ENCODE measurements at regions not wholly inside any gene's neighbourhood (a gene's known extent, or its start where the extent isn't known, plus 50 kb on each side); places are given as distances from the start of the nearest gene placed in this dataset.

- FAIRE-seq (no peak), DNase-seq (no peak)
- Histone ChIP-seq H3K9me3 (ENCODE audit: control insufficient read depth in 2 of 3, insufficient read depth in 1 of 3, low read length in 3 of 3) (no peaks in the 10 kb centered on the region), H3K27ac (ENCODE audit: low read depth in 2 of 2, low read length in 2 of 2) (no peak overlapping the region), H3K4me1 (ENCODE audit: control insufficient read depth in 2 of 3, insufficient read depth in 2 of 3, low read depth in 1 of 3, low read length in 3 of 3) (no peaks in the 10 kb centered on the region), H3K36me3 (ENCODE audit: control insufficient read depth in 2 of 3, insufficient read depth in 3 of 3, low read length in 3 of 3) (no peaks in the 10 kb centered on the region), H3K4me3 (ENCODE audit: low read length in 3 of 3) (no peak overlapping the region), H3K27me3 (ENCODE audit: control insufficient read depth, insufficient read depth, low read length) (no peaks in the 10 kb centered on the region), H3K9ac (ENCODE audit: low read length in 3 of 3) (no peak overlapping the region)
- no peak for TF ChIP-seq CTCF (IDR thresholded peaks at IDR 0.05; ENCODE audit: borderline replicate concordance, extremely low read depth, insufficient read depth)
- intact Hi-C loops (cut with DNase I) = no loop called here
These were observed 183.2 kb upstream of the ITGA4 start for GRCh38 chr2:181273986-181274385.

- H3K36me3 ChIP-seq (ENCODE audit: control insufficient read depth in 2 of 3, insufficient read depth in 3 of 3, low read length in 3 of 3) = no peaks in the 10 kb centered on the region
- no peak overlapping the region for H3K4me3 ChIP-seq (ENCODE audit: low read length in 3 of 3)
- no peaks in the 10 kb centered on the region for H3K4me1 ChIP-seq (ENCODE audit: control insufficient read depth in 2 of 3, insufficient read depth in 2 of 3, low read depth in 1 of 3, low read length in 3 of 3)
- H3K9me3 ChIP-seq (ENCODE audit: control insufficient read depth in 2 of 3, insufficient read depth in 1 of 3, low read length in 3 of 3) = no peaks in the 10 kb centered on the region
- no peaks in the 10 kb centered on the region for H3K27me3 ChIP-seq (ENCODE audit: control insufficient read depth, insufficient read depth, low read length)
- intact Hi-C loops (cut with DNase I) = no loop called here
- no peak overlapping the region for H3K9ac ChIP-seq (ENCODE audit: low read length in 3 of 3)
- no peak for DNase-seq
- TF ChIP-seq CTCF (IDR thresholded peaks at IDR 0.05; ENCODE audit: borderline replicate concordance, extremely low read depth, insufficient read depth) = no peak
- H3K27ac ChIP-seq (ENCODE audit: low read depth in 2 of 2, low read length in 2 of 2) = no peak overlapping the region
- no peak for FAIRE-seq
These were observed 181.5 kb upstream of the ITGA4 start for GRCh38 chr2:181275643-181276070.

- H3K36me3 ChIP-seq (ENCODE audit: control insufficient read depth in 2 of 3, insufficient read depth in 3 of 3, low read length in 3 of 3) = no peaks in the 10 kb centered on the region
- FAIRE-seq (no peak), DNase-seq (no peak)
- intact Hi-C loops (cut with DNase I) = no loop called here
- no peaks in the 10 kb centered on the region for H3K9me3 ChIP-seq (ENCODE audit: control insufficient read depth in 2 of 3, insufficient read depth in 1 of 3, low read length in 3 of 3)
- H3K27ac ChIP-seq (ENCODE audit: low read depth in 2 of 2, low read length in 2 of 2) = no peak overlapping the region
- no peaks in the 10 kb centered on the region for H3K4me1 ChIP-seq (ENCODE audit: control insufficient read depth in 2 of 3, insufficient read depth in 2 of 3, low read depth in 1 of 3, low read length in 3 of 3)
- H3K27me3 ChIP-seq (ENCODE audit: control insufficient read depth, insufficient read depth, low read length) = no peaks in the 10 kb centered on the region
- H3K9ac ChIP-seq (ENCODE audit: low read length in 3 of 3) = no peak overlapping the region
- no peak overlapping the region for H3K4me3 ChIP-seq (ENCODE audit: low read length in 3 of 3)
- no peak for TF ChIP-seq CTCF (IDR thresholded peaks at IDR 0.05; ENCODE audit: borderline replicate concordance, extremely low read depth, insufficient read depth)
These were observed 175.9 kb upstream of the ITGA4 start for GRCh38 chr2:181281206-181281832.

- H3K27ac ChIP-seq (ENCODE audit: low read depth in 2 of 2, low read length in 2 of 2) = no peak overlapping the region
- no peak for TF ChIP-seq CTCF (IDR thresholded peaks at IDR 0.05; ENCODE audit: borderline replicate concordance, extremely low read depth, insufficient read depth)
- H3K27me3 ChIP-seq (ENCODE audit: control insufficient read depth, insufficient read depth, low read length) = no peaks in the 10 kb centered on the region
- H3K9ac ChIP-seq (ENCODE audit: low read length in 3 of 3) = no peak overlapping the region
- H3K9me3 ChIP-seq (ENCODE audit: control insufficient read depth in 2 of 3, insufficient read depth in 1 of 3, low read length in 3 of 3) = no peaks in the 10 kb centered on the region
- DNase-seq = no peak
- H3K36me3 ChIP-seq (ENCODE audit: control insufficient read depth in 2 of 3, insufficient read depth in 3 of 3, low read length in 3 of 3) = no peaks in the 10 kb centered on the region
- intact Hi-C loops (cut with DNase I) = no loop called here
- FAIRE-seq = no peak
- no peaks in the 10 kb centered on the region for H3K4me1 ChIP-seq (ENCODE audit: control insufficient read depth in 2 of 3, insufficient read depth in 2 of 3, low read depth in 1 of 3, low read length in 3 of 3)
- H3K4me3 ChIP-seq (ENCODE audit: low read length in 3 of 3) = no peak overlapping the region
These were observed 172.1 kb upstream of the ITGA4 start for GRCh38 chr2:181285116-181285515.

Measured in kidney (tissue), 13 donors.